ENCODE measurements at regions not wholly inside any gene's neighbourhood (a gene's known extent, or its start where the extent isn't known, plus 50 kb on each side); places are given as distances from the start of the nearest gene placed in this dataset.
"Not testable (repeated sequence)": the region's sequence is repeated elsewhere in the genome, so short reads cannot be mapped to it uniquely, and the experiment has no call there.

- DNase-seq (ENCODE audit: extremely low read depth, low read depth), result no peak
- no peak for TF ChIP-seq CTCF (IDR thresholded peaks at IDR 0.05; ENCODE audit: low read depth, low read length)
Observed at GRCh38 chr5:9776525-9776924, 146.4 kb upstream of the TAS2R1 start.

GRCh38 chr5:9775339-9775738 is 145.2 kb upstream of the TAS2R1 start:
- no peak for DNase-seq (ENCODE audit: extremely low read depth, low read depth)
- TF ChIP-seq CTCF (IDR thresholded peaks at IDR 0.05; ENCODE audit: low read depth, low read length), result no peak

DNA sequence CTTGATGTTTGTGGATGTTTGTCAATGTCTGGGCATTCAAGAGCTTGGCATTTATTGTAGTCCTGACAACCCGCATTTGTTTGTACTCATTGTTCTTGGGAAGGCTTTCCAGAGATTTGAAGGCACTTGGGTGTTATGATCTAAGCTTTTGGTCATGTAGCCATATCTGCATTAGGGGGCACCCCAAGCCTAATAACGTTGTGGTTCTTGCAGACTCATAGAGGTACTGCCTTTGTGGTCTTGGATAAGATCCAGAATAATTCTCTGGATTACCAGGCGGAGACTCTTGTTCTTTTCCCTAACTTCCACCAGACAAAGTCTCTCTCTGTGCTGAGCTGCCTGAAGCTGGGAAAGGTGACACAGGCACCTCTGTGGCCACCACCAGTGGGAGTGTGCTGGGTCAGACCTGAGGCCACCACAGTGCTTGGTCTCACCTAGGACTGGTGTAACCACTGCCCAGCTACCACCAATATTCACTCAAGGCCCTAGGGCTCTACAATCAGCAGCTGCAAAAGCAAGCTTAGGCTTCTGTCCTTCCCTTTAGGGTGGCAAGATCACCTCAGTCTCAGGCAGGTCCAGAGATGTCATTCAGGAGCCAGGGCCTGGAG is 144.4 kb upstream of the TAS2R1 start:
- DNase-seq (ENCODE audit: extremely low read depth, low read depth), result no peak
- TF ChIP-seq CTCF (IDR thresholded peaks at IDR 0.05; ENCODE audit: low read depth, low read length), result peak; percentile 42

DNA sequence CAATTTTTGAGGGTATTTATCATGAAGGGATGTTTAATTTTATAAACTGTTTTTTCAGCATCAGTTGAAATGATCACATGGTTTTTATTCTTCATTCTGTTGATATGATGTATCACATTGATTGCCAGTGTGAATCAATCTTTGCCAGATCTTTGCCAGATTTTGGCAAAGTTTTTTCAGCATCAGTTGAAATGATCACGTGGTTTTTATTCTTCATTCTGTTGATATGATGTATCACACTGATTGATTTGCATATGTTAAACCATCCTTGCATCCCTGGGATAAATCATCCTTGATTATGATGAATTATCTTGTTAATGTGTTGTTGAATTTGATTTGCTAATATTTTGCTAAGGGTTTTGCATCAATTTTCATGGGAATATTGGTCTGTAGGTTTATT is 140.9 kb upstream of the TAS2R1 start:
- no peak for DNase-seq (ENCODE audit: extremely low read depth, low read depth)
- no peak for TF ChIP-seq CTCF (IDR thresholded peaks at IDR 0.05; ENCODE audit: low read depth, low read length)

DNA sequence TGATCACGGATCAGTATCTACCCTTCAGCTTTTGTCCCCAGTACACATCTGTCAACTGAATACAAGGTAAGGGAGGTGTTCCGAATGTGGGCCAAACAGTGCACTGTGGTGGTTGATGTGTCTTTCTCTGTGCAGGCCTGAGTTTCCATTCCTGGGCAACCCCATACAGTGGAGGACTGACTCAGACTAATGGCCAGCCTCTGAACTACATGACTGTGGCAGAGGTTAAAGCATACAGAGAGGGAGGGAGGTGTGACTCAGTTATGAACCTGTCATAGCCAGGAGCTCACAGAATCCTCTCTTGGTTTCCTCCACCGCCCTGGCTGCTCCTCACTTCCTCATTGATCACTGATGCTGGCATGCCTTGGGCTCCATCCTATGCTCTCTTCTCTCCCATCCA is 136.4 kb upstream of the TAS2R1 start:
- TF ChIP-seq CTCF (IDR thresholded peaks at IDR 0.05; ENCODE audit: low read depth, low read length), result no peak

GRCh38 chr5:9765419-9766140 is 135.4 kb upstream of the TAS2R1 start:
- no peak; the same call in 1 of the 2 replicates for TF ChIP-seq CTCF (IDR thresholded peaks at IDR 0.05; ENCODE audit: low read depth, low read length)
- no peak for DNase-seq (ENCODE audit: extremely low read depth, low read depth)

More for the DNA sequence above, 136.4 kb upstream of the TAS2R1 start:
- no peak for DNase-seq (ENCODE audit: extremely low read depth, low read depth)

GRCh38 chr5:9761706-9762105 is 131.6 kb upstream of the TAS2R1 start:
- TF ChIP-seq CTCF (IDR thresholded peaks at IDR 0.05; ENCODE audit: low read depth, low read length), result no peak
- DNase-seq (ENCODE audit: extremely low read depth, low read depth), result no peak

- not testable (repeated sequence) for DNase-seq (ENCODE audit: extremely low read depth, low read depth)
Observed at GRCh38 chr5:9752670-9753069, 122.5 kb upstream of the TAS2R1 start.
